Vagina (tissue), 2 donors: ENCODE measurements at regions not wholly inside any gene's neighbourhood (a gene's known extent, or its start where the extent isn't known, plus 50 kb on each side); places are given as distances from the start of the nearest gene placed in this dataset.

Source experiments
- DNase-seq, 2 donors: peaks; one replicate each; pipeline ENCODE4 v3.0.0-alpha.2; 2017; ENCODE audit errors: extremely low spot score in 2 of 2
- H3K27ac ChIP-seq: fragments of 200-600 bp; sonication (generic); one replicate; pipeline ENCODE4 v1.5.1; 2019
- H3K27me3 ChIP-seq: fragments of 200-600 bp; sonication (generic); one replicate; pipeline ENCODE4 v1.5.1; 2019
- H3K36me3 ChIP-seq, 2 donors: fragments of 200-600 bp; sonication (generic); one replicate each; pipeline ENCODE4 v1.5.1; 2017 to 2019
- H3K4me1 ChIP-seq: fragments of 200-600 bp; sonication (generic); one replicate; pipeline ENCODE4 v1.5.1; 2019
- H3K4me3 ChIP-seq, 2 donors: fragments of 200-600 bp; sonication (generic); 1 replicate in 1 of 2; 2 replicates in 1 of 2; pipeline ENCODE4 v1.5.1; 2016 to 2019
- H3K9me3 ChIP-seq: fragments of 200-600 bp; sonication (generic); one replicate; pipeline ENCODE4 v1.5.1; 2019
- POLR2A ChIP-seq, 2 donors: fragments of 450-650 bp; IDR thresholded peaks; one replicate each; pipeline ENCODE4 v1.6.1; 2017; ENCODE audit warnings: antibody characterized with exemption in 2 of 2, mild to moderate bottlenecking in 2 of 2, moderate library complexity in 2 of 2
- POLR2AphosphoS5 ChIP-seq, 2 donors: sonication (generic); formaldehyde crosslinking; IDR thresholded peaks; one replicate each; pipeline ENCODE4 v1.9.0; 2017; ENCODE audit warnings: antibody characterized with exemption in 2 of 2, mild to moderate bottlenecking in 2 of 2, low read depth in 1 of 2; ENCODE audit not compliant: insufficient read depth in 1 of 2
- intact Hi-C: fragments of 100-400 bp; cut with DNase I; formaldehyde crosslinking; loops from one replicate; pipeline ENCODE4 v1.15.1; 2023
- TF ChIP-seq, protein P1 (sequence below), 3 experiments: fragments of 450-650 bp in 2 of 3; fragments of 200-600 bp in 1 of 3; sonication (generic) in 1 of 3; IDR thresholded peaks; one replicate each; pipeline ENCODE4 v1.5.1; 2017 to 2019; ENCODE audit warnings: antibody characterized with exemption in 3 of 3, mild to moderate bottlenecking in 2 of 3, moderate library complexity in 2 of 3

DNA sequence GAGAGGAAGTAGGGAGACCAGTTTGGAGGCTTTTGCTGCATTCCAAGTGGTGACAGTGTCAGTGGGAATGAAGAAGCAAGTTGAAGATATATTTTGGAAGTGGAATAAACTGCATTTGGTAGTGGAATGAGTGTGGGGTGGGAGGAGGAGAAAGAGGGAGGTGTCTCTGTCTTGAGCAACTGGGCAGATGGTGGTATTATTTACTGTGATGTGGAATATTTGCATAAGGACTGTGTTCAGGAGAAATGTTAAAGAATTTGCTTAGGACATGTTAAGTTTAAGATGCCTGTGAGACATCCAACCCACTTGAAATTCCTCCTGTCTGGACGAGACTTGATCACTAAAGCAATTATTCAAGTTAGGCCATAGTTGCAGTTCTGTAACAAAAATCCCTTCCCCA lies 448.9 kb upstream of the AMOT start:
- H3K36me3 ChIP-seq: no peaks in the 10 kb centered on the region
- DNase-seq: no peak
- H3K27me3 ChIP-seq: no peaks in the 10 kb centered on the region
- intact Hi-C loops: no loop called here
- H3K4me1 ChIP-seq: no peaks in the 10 kb centered on the region
- no peak for TF ChIP-seq POLR2AphosphoS5 (IDR thresholded peaks at IDR 0.05; ENCODE audit: insufficient read depth in 1 of 2, low read depth in 1 of 2)
- TF ChIP-seq POLR2A (IDR thresholded peaks at IDR 0.05): no peak
- H3K4me3 ChIP-seq: no peak overlapping the region
- no peak overlapping the region for H3K27ac ChIP-seq
- H3K9me3 ChIP-seq: no peaks in the 10 kb centered on the region

DNA sequence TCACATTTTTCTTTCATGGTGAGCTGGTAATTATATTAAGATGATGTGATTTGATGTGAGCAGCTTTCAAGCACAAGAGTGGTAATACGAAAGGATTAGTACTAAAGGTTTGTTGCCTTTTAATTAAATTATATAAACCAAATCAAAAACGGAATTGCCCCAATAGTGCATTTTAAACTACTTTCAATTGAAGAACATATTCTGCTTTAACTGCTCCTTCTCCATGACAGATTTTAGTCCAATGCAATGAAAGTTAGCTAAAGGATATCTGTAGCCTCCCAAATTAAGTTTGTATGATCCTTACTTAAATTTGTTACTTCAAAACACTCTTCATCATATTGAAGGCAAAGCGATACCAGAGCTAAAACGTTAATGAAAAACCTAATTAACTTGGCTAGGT lies 447.1 kb upstream of the AMOT start:
- H3K36me3 ChIP-seq: no peaks in the 10 kb centered on the region
- no peak overlapping the region for H3K4me3 ChIP-seq
- TF ChIP-seq, protein P1, sequence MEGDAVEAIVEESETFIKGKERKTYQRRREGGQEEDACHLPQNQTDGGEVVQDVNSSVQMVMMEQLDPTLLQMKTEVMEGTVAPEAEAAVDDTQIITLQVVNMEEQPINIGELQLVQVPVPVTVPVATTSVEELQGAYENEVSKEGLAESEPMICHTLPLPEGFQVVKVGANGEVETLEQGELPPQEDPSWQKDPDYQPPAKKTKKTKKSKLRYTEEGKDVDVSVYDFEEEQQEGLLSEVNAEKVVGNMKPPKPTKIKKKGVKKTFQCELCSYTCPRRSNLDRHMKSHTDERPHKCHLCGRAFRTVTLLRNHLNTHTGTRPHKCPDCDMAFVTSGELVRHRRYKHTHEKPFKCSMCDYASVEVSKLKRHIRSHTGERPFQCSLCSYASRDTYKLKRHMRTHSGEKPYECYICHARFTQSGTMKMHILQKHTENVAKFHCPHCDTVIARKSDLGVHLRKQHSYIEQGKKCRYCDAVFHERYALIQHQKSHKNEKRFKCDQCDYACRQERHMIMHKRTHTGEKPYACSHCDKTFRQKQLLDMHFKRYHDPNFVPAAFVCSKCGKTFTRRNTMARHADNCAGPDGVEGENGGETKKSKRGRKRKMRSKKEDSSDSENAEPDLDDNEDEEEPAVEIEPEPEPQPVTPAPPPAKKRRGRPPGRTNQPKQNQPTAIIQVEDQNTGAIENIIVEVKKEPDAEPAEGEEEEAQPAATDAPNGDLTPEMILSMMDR (IDR thresholded peaks at IDR 0.05): no peak
- no peak for TF ChIP-seq POLR2A (IDR thresholded peaks at IDR 0.05)
- no peak for TF ChIP-seq POLR2AphosphoS5 (IDR thresholded peaks at IDR 0.05; ENCODE audit: insufficient read depth in 1 of 2, low read depth in 1 of 2)
- no peak overlapping the region for H3K27ac ChIP-seq
- no peaks in the 10 kb centered on the region for H3K27me3 ChIP-seq
- DNase-seq: no peak
- no peaks in the 10 kb centered on the region for H3K4me1 ChIP-seq
- H3K9me3 ChIP-seq: no peaks in the 10 kb centered on the region
- intact Hi-C loops: no loop called here

GRCh38 chrX:113275804-113276203 lies 435.2 kb upstream of the AMOT start:
- no peak for DNase-seq
- Histone ChIP-seq H3K4me3 (no peak overlapping the region), H3K4me1 (no peaks in the 10 kb centered on the region), H3K27ac (no peak overlapping the region), H3K9me3 (no peaks in the 10 kb centered on the region), H3K36me3 (no peaks in the 10 kb centered on the region), H3K27me3 (no peaks in the 10 kb centered on the region)
- TF ChIP-seq, protein P1 (IDR thresholded peaks at IDR 0.05): no peak
- no peak for TF ChIP-seq POLR2AphosphoS5 (IDR thresholded peaks at IDR 0.05; ENCODE audit: insufficient read depth in 1 of 2, low read depth in 1 of 2)
- TF ChIP-seq POLR2A (IDR thresholded peaks at IDR 0.05): no peak
- intact Hi-C loops: no loop called here

GRCh38 chrX:113274791-113275190 lies 434.2 kb upstream of the AMOT start:
- intact Hi-C loops: no loop called here
- H3K36me3 ChIP-seq: no peaks in the 10 kb centered on the region
- H3K4me1 ChIP-seq: no peaks in the 10 kb centered on the region
- H3K27ac ChIP-seq: no peak overlapping the region
- H3K4me3 ChIP-seq: no peak overlapping the region
- DNase-seq: no peak
- no peak for TF ChIP-seq POLR2A (IDR thresholded peaks at IDR 0.05)
- TF ChIP-seq POLR2AphosphoS5 (IDR thresholded peaks at IDR 0.05; ENCODE audit: insufficient read depth in 1 of 2, low read depth in 1 of 2): no peak
- TF ChIP-seq, protein P1 (IDR thresholded peaks at IDR 0.05): no peak
- no peaks in the 10 kb centered on the region for H3K27me3 ChIP-seq
- no peaks in the 10 kb centered on the region for H3K9me3 ChIP-seq

GRCh38 chrX:113274345-113274744 lies 433.7 kb upstream of the AMOT start:
- Histone ChIP-seq H3K36me3 (no peaks in the 10 kb centered on the region), H3K9me3 (no peaks in the 10 kb centered on the region), H3K4me1 (no peaks in the 10 kb centered on the region), H3K4me3 (no peak overlapping the region), H3K27ac (no peak overlapping the region), H3K27me3 (no peaks in the 10 kb centered on the region)
- intact Hi-C loops: no loop called here
- TF ChIP-seq, protein P1 (IDR thresholded peaks at IDR 0.05): no peak
- no peak for TF ChIP-seq POLR2A (IDR thresholded peaks at IDR 0.05)
- no peak for TF ChIP-seq POLR2AphosphoS5 (IDR thresholded peaks at IDR 0.05; ENCODE audit: insufficient read depth in 1 of 2, low read depth in 1 of 2)
- DNase-seq: no peak

DNA sequence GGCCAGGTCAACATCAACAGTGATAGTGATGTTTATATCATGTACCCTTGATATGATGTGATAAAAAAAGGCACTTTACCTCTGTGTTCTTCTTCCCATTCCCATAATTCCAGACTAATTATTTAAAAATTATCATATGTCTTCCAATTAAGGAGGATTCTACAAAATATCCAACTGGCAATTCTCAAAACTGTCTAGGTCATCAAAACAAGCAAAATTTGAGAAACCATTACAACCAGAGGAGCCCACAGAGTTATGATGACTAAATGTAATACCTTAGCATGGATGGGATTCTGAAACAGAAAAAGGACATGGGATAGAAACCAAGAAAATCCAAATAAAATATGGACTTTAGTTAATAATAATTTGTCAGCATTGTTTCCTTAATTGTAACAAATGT lies 428.6 kb upstream of the AMOT start:
- Histone ChIP-seq H3K4me3 (no peak overlapping the region), H3K9me3 (no peaks in the 10 kb centered on the region), H3K4me1 (no peaks in the 10 kb centered on the region), H3K36me3 (no peaks in the 10 kb centered on the region), H3K27me3 (no peaks in the 10 kb centered on the region), H3K27ac (no peak overlapping the region)
- no peak for DNase-seq
- TF ChIP-seq, protein P1 (IDR thresholded peaks at IDR 0.05): no peak
- TF ChIP-seq POLR2A (IDR thresholded peaks at IDR 0.05): no peak
- TF ChIP-seq POLR2AphosphoS5 (IDR thresholded peaks at IDR 0.05; ENCODE audit: insufficient read depth in 1 of 2, low read depth in 1 of 2): no peak
- intact Hi-C loops: no loop called here
